ENCODE measurements at regions not wholly inside any gene's neighbourhood (a gene's known extent, or its start where the extent isn't known, plus 50 kb on each side); places are given as distances from the start of the nearest gene placed in this dataset.

DNA sequence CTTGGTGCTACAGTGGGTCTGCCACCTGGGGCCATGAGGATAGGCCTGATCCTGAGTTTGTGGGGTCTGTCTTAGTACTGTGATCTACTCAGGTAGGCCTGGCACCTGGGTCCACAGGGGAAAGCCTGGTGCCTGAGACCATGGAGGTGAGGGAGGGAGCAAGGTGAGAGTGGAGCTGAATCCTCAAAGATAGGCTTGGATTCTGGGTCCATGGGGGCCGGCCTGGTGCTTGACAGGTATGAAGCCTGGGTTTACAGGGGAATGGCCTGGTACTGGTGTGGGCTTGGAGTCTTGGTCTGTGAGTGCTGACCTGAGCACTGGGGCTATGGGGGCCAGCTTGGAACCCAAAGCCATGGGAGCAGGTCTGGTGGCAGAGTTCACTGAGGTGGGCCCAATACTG, 439.2 kb upstream of the SMARCA2 start:
- TF ChIP-seq, protein P1, sequence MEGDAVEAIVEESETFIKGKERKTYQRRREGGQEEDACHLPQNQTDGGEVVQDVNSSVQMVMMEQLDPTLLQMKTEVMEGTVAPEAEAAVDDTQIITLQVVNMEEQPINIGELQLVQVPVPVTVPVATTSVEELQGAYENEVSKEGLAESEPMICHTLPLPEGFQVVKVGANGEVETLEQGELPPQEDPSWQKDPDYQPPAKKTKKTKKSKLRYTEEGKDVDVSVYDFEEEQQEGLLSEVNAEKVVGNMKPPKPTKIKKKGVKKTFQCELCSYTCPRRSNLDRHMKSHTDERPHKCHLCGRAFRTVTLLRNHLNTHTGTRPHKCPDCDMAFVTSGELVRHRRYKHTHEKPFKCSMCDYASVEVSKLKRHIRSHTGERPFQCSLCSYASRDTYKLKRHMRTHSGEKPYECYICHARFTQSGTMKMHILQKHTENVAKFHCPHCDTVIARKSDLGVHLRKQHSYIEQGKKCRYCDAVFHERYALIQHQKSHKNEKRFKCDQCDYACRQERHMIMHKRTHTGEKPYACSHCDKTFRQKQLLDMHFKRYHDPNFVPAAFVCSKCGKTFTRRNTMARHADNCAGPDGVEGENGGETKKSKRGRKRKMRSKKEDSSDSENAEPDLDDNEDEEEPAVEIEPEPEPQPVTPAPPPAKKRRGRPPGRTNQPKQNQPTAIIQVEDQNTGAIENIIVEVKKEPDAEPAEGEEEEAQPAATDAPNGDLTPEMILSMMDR (optimal IDR thresholded peaks at IDR 0.05 in 1 of 3, IDR thresholded peaks at IDR 0.05 in 1 of 3, conservative IDR thresholded peaks at IDR 0.05 in 1 of 3; ENCODE audit: extremely low read depth in 1 of 3, insufficient read depth in 2 of 3, low read length in 3 of 3), result no peak
- TF ChIP-seq EZH2 (IDR thresholded peaks at IDR 0.05; ENCODE audit: low read length), result no peak
